Panc1 (cell line): ENCODE measurements at regions not wholly inside any gene's neighbourhood (a gene's known extent, or its start where the extent isn't known, plus 50 kb on each side); places are given as distances from the start of the nearest gene placed in this dataset.

ENCODE experiments used
- ATAC-seq: fragments of 200-7000 bp; cut with Tn5 transposase; 2 replicates; pipeline ENCODE4 v1.9.1; 2020; ENCODE audit warnings: mild to moderate bottlenecking, moderate library complexity
- BruUV-seq: library from RNA; stranded (reverse); fragments of 400-500 nt; replicated peaks from 2 replicates; lab custom pipeline; 2021; lab: Mats Ljungman, UMichigan
- CTCF ChIA-PET: fragments of 300-600 bp; sonication (Branson Sonifier 250); formaldehyde crosslinking; loops from one replicate; lab custom pipeline; 2022; ENCODE audit warnings: antibody characterized with exemption; lab: Charles Lee
- POLR2A ChIA-PET: fragments of 300-600 bp; sonication (Branson Sonifier 250); formaldehyde crosslinking; loops from one replicate; lab custom pipeline; 2022; ENCODE audit warnings: antibody characterized with exemption; lab: Charles Lee
- DNase-seq: peaks from one replicate; pipeline ENCODE4 v3.0.0-alpha.2; 2010; ENCODE audit warnings: low read depth, low spot score
- H3K27ac ChIP-seq: 2 replicates; pipeline ENCODE4 v1.5.1; 2011; ENCODE audit warnings: mild to moderate bottlenecking, low read length, inconsistent platforms
- H3K27me3 ChIP-seq: fragments of 200-500 bp; sonication (Bioruptor generic); 2 replicates; pipeline ENCODE4 v1.6.0; 2014; ENCODE audit warnings: low read length, inconsistent platforms; ENCODE audit not compliant: control insufficient read depth, insufficient read depth
- H3K36me3 ChIP-seq: fragments of 200-500 bp; sonication (Bioruptor generic); 2 replicates; pipeline ENCODE4 v1.5.1; 2014; ENCODE audit warnings: inconsistent platforms, mild to moderate bottlenecking, low read length, moderate library complexity; ENCODE audit not compliant: control insufficient read depth, insufficient read depth
- H3K4me1 ChIP-seq: 2 replicates; pipeline ENCODE4 v1.5.1; 2011; ENCODE audit warnings: inconsistent platforms, mild to moderate bottlenecking, low read length, moderate library complexity; ENCODE audit not compliant: control insufficient read depth, insufficient read depth
- H3K4me3 ChIP-seq, 2 experiments: 2 replicates each; pipeline ENCODE4 v1.5.1; 2011 to 2012; ENCODE audit warnings: low read depth in 2 of 2, low read length in 2 of 2, mild to moderate bottlenecking in 2 of 2, inconsistent platforms in 1 of 2, moderate library complexity in 1 of 2
- H3K9me3 ChIP-seq: fragments of 200-500 bp; sonication (Bioruptor generic); 2 replicates; pipeline ENCODE4 v1.5.1; 2014; ENCODE audit warnings: low read depth, mild to moderate bottlenecking, inconsistent platforms, low read length, moderate library complexity; ENCODE audit not compliant: control insufficient read depth, insufficient read depth
- CTCF ChIP-seq: fragments of 450-650 bp; IDR thresholded peaks from 2 replicates; pipeline ENCODE4 v1.5.1; 2017; ENCODE audit warnings: mild to moderate bottlenecking
- POLR2AphosphoS5 ChIP-seq: IDR thresholded peaks from 2 replicates; pipeline ENCODE4 v1.6.1; 2012; ENCODE audit warnings: mild to moderate bottlenecking, low read depth, low read length, moderate library complexity
- SIN3A ChIP-seq: IDR thresholded peaks from 2 replicates; pipeline ENCODE4 v1.6.1; 2012; ENCODE audit warnings: low read depth, mild to moderate bottlenecking, low read length, moderate library complexity, borderline replicate concordance; ENCODE audit not compliant: insufficient read depth
- TCF7L2 ChIP-seq: IDR thresholded peaks from 2 replicates; pipeline ENCODE4 v1.6.1; 2011; ENCODE audit warnings: mild to moderate bottlenecking, low read depth, low read length, inconsistent platforms
- in situ Hi-C: cut with HindIII; loops from 2 replicates; pipeline ENCODE4 v1.10.0; 2016; ENCODE audit warnings: low sequenced_read_pairs, low pct_unique_long_range_greater_than_20kb
- intact Hi-C: fragments of 100-400 bp; cut with micrococcal nuclease; formaldehyde crosslinking; loops from one replicate; pipeline ENCODE4 v1.10.0; 2022; ENCODE audit not compliant: unreplicated experiment
- TF ChIP-seq, protein P1 (sequence below), 2 experiments: IDR thresholded peaks; 2 replicates each; pipeline ENCODE4 v1.6.1; 2011 to 2012; ENCODE audit warnings: low read depth in 2 of 2, control low read depth in 1 of 2, low read length in 1 of 2, mild to moderate bottlenecking in 1 of 2, moderate library complexity in 1 of 2; ENCODE audit not compliant: insufficient read depth in 1 of 2

DNA sequence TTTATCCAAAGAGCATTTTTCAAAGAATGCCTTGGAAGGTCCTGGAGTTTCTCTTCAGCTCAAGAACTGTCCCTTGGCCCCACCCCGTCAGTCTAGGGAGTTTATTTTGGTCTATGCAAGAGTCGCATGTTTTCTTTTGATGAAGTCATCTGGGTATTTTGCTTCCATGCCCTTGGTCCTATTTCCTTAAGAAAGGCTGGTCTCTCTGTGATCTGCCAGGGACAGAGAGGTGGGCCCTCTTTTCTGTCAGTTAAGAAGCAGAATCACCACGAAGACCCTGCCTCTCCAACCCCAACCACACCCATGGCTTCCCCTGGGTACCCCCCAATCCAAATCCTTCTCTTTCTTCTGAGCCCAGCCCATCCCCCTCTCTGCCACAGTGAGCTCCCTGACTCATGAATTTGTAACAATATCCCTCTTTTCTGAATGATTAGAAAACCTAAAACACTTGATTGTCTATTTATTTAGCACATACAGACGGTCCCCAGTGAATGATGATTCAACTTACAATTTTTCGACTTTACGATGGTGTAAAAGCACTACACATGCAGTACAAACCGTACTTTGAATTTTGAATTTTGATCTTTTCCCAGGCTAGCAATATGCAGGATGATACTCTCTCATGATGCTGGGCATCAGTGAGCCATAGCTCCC, 163.5 kb upstream of the ADRA1B start:
- DNase-seq (no peak), ATAC-seq (no peak)
- ChIA-PET POLR2A (no interaction called here), CTCF (no interaction called here)
- H3K9me3 ChIP-seq = peaks cover 5% of the 10 kb centered on the region; the same call in 1 of the 2 replicates
- in situ Hi-C loops = no loop called here
- BruUV-seq = no TSS peak
- H3K27ac ChIP-seq = no peak overlapping the region
- intact Hi-C loops = no loop called here
- TF ChIP-seq CTCF = no peak
- no peaks in the 10 kb centered on the region for H3K27me3 ChIP-seq
- H3K36me3 ChIP-seq = no peaks in the 10 kb centered on the region
- H3K4me1 ChIP-seq = no peaks in the 10 kb centered on the region
- H3K4me3 ChIP-seq = no peak overlapping the region

DNA sequence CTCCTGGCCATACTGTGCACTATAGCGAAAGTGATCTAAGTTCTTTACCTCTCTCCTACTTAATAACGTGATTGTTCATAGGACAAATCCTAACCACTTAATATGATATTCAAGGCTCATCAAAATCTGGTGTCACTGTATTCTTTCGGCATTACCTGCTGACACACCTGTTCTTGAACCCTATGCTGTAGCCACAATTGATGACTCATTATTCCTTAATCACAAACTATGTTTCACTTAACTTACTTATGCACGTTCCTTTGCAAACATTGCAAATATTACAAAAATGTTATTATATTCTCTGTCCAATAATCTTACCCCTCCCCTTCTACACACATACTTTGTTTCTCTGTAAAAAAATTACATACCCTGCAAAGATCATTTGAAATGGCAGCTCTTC, 158.1 kb upstream of the ADRA1B start:
- no peaks in the 10 kb centered on the region for H3K36me3 ChIP-seq
- CTCF ChIA-PET = no interaction called here
- POLR2A ChIA-PET = no interaction called here

More for the DNA sequence above, 158.1 kb upstream of the ADRA1B start:
- intact Hi-C loops = no loop called here
- H3K4me3 ChIP-seq = no peak overlapping the region
- no peaks in the 10 kb centered on the region for H3K27me3 ChIP-seq
- no TSS peak for BruUV-seq
- no peak for TF ChIP-seq POLR2AphosphoS5
- TF ChIP-seq, protein P1, sequence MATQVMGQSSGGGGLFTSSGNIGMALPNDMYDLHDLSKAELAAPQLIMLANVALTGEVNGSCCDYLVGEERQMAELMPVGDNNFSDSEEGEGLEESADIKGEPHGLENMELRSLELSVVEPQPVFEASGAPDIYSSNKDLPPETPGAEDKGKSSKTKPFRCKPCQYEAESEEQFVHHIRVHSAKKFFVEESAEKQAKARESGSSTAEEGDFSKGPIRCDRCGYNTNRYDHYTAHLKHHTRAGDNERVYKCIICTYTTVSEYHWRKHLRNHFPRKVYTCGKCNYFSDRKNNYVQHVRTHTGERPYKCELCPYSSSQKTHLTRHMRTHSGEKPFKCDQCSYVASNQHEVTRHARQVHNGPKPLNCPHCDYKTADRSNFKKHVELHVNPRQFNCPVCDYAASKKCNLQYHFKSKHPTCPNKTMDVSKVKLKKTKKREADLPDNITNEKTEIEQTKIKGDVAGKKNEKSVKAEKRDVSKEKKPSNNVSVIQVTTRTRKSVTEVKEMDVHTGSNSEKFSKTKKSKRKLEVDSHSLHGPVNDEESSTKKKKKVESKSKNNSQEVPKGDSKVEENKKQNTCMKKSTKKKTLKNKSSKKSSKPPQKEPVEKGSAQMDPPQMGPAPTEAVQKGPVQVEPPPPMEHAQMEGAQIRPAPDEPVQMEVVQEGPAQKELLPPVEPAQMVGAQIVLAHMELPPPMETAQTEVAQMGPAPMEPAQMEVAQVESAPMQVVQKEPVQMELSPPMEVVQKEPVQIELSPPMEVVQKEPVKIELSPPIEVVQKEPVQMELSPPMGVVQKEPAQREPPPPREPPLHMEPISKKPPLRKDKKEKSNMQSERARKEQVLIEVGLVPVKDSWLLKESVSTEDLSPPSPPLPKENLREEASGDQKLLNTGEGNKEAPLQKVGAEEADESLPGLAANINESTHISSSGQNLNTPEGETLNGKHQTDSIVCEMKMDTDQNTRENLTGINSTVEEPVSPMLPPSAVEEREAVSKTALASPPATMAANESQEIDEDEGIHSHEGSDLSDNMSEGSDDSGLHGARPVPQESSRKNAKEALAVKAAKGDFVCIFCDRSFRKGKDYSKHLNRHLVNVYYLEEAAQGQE (IDR thresholded peaks at IDR 0.05; ENCODE audit: insufficient read depth in 1 of 2, low read depth in 2 of 2, low read length in 1 of 2) = no peak
- no peak for TF ChIP-seq CTCF
- TF ChIP-seq TCF7L2 = no peak
- TF ChIP-seq SIN3A = no peak
- no peak overlapping the region for H3K27ac ChIP-seq
- H3K4me1 ChIP-seq = no peaks in the 10 kb centered on the region
- no peak for DNase-seq
- ATAC-seq = no peak
- in situ Hi-C loops = no loop called here
- H3K9me3 ChIP-seq = no peaks in the 10 kb centered on the region
